ENCODE measurements at regions not wholly inside any gene's neighbourhood (a gene's known extent, or its start where the extent isn't known, plus 50 kb on each side); places are given as distances from the start of the nearest gene placed in this dataset.

DNA sequence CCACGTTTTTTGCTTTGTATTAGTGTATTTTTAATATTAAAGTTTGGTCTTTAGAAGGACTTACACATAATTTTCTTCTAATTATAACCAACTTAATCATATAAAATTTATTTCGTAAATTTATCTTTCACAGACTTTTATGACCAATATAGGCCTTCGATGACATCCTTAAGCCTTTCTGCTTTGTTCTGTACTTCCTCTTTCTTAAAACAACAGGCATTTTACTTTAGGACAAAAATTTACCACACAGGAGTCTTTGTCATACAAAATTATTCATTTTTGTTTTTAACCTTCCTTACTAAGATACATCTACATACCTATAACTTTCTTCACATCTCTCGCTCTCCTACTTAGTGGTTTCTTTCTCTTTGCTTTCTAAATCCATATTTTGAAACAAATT is 56.3 kb downstream of the RGS12 start:
- TF ChIP-seq, protein P1, sequence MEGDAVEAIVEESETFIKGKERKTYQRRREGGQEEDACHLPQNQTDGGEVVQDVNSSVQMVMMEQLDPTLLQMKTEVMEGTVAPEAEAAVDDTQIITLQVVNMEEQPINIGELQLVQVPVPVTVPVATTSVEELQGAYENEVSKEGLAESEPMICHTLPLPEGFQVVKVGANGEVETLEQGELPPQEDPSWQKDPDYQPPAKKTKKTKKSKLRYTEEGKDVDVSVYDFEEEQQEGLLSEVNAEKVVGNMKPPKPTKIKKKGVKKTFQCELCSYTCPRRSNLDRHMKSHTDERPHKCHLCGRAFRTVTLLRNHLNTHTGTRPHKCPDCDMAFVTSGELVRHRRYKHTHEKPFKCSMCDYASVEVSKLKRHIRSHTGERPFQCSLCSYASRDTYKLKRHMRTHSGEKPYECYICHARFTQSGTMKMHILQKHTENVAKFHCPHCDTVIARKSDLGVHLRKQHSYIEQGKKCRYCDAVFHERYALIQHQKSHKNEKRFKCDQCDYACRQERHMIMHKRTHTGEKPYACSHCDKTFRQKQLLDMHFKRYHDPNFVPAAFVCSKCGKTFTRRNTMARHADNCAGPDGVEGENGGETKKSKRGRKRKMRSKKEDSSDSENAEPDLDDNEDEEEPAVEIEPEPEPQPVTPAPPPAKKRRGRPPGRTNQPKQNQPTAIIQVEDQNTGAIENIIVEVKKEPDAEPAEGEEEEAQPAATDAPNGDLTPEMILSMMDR (IDR thresholded peaks at IDR 0.05) = no peak
- no peak for TF ChIP-seq ZFX (IDR thresholded peaks at IDR 0.05; ENCODE audit: borderline replicate concordance)
- H3K27ac ChIP-seq = no peak overlapping the region

DNA sequence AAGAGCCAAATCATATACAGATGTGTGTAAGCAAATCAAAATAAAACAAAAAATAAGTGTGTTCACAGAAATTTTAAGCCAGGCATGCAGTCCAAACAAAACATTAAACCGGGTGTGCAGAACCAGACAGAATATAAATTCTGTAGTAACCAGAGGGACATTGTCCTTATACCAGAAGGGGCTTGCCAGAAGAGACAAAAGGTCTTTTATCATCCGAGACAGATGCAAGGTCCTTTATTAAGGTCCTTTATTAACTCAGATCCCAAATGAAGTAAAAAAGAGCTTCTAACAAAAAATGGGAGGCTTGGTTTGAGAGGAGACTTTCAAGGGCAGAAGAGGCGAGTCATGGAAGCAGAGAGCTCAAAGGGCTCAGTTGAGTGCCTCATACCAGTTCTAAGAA is 59.2 kb downstream of the RGS12 start:
- TF ChIP-seq ZFX (IDR thresholded peaks at IDR 0.05; ENCODE audit: borderline replicate concordance) = no peak
- TF ChIP-seq, protein P1 (IDR thresholded peaks at IDR 0.05) = no peak
- no peak overlapping the region for H3K27ac ChIP-seq

DNA sequence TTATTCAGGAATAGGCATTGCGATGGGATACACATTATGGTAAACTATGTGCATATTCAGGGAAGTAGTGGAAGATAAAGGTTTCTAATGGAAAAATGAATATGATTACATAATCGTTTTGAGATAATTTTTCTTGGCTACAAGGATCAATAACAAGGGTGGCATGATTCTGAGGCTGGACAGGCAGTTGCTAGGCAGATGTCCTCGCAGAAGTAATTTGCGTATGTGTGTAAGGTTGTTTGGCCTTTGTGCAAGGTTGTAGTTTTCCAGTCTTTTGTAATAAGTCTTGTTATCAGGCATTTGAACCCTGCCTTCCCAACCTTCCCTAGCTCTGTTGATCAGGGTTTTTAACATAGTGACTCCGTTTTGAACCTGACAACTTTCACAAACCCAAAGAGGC is 59.7 kb downstream of the RGS12 start:
- H3K27ac ChIP-seq = no peak overlapping the region
- TF ChIP-seq, protein P1 (IDR thresholded peaks at IDR 0.05) = no peak
- no peak for TF ChIP-seq ZFX (IDR thresholded peaks at IDR 0.05; ENCODE audit: borderline replicate concordance)

DNA sequence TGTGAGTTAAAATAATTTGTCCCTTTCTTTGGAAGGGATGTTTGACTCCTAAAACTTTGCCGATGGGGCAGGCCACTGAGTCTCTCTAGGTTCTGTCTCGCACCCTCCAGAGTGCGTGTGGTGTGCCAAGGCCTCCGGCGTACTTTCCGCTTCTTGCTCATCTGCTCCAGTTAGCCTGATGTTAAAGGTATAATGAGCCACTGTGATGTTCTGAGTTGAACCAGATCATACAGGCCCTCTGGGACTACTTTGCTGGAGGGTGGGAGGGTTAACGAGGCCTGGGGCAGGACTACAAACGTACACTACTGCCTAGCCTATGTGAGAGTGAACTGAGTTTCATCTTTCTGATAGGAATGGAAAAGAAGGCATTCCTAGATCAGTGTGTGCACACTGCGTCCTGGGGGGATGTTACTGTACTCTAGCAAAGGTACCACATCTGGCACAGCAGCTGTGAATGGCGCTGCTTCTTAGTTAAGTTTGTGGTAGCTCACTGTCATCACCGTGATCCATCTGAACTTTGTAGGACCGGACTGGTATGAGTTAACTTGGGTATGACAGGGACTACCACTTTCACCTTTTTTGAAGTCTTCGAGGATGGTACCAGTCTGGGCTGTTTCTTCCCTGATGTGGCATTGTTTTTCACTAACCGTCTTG is 60.2 kb downstream of the RGS12 start:
- TF ChIP-seq, protein P1 (IDR thresholded peaks at IDR 0.05) = no peak
- no peak for TF ChIP-seq ZFX (IDR thresholded peaks at IDR 0.05; ENCODE audit: borderline replicate concordance)
- no peak overlapping the region for H3K27ac ChIP-seq

DNA sequence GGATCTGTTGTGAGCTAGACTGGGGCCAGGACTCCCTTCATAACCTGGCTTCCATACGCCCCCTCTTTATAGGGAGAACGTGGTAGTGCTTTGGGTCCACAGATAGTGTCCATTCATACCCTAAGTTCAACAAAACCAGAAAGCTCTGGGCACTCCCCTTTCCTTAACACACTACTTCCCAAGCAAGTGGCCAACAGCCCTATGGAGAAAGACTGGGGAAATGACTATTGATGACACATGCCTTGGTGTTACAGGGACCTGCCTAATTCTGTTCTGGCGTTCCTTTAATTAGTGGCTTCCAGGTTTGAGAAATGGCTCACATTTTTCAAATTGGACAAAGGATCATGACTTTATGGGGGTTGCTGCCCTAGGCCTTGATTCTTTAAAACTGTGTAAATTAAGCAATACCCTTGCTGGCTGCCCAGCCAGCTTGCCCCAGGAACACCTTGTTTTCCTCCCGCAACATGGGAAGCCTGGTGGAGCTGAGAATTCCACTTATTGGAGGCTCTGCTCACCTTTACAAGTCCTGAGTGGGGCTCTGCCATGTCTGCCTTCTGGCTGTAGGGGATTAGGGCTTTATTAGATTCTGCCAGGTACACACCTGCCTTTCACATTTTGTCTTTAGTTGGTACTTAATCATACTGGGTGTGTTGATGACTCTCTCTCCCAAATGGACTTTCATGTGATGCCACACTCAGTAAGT is 61.1 kb downstream of the RGS12 start:
- no peak overlapping the region for H3K27ac ChIP-seq
- TF ChIP-seq, protein P1 (IDR thresholded peaks at IDR 0.05) = no peak
- TF ChIP-seq ZFX (IDR thresholded peaks at IDR 0.05; ENCODE audit: borderline replicate concordance) = no peak

DNA sequence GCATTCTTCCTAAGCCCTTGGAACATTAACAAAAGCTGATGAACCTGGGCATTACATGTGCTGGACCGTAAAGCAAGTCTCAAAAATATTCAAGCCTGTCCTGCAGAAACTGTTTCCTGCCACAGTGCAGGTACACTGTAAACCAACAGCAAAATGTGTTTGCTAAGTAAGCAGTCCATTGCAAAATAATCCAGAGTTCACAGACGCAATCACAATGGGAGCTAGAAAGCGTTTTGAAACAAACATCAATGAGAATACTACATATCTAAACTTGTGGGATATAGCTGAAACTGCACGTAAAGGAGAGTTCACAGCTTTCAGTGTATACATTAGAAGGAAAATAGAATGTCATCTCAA is 61.6 kb downstream of the RGS12 start:
- TF ChIP-seq ZFX (IDR thresholded peaks at IDR 0.05; ENCODE audit: borderline replicate concordance) = no peak
- TF ChIP-seq, protein P1 (IDR thresholded peaks at IDR 0.05) = no peak
- H3K27ac ChIP-seq = no peak overlapping the region

DNA sequence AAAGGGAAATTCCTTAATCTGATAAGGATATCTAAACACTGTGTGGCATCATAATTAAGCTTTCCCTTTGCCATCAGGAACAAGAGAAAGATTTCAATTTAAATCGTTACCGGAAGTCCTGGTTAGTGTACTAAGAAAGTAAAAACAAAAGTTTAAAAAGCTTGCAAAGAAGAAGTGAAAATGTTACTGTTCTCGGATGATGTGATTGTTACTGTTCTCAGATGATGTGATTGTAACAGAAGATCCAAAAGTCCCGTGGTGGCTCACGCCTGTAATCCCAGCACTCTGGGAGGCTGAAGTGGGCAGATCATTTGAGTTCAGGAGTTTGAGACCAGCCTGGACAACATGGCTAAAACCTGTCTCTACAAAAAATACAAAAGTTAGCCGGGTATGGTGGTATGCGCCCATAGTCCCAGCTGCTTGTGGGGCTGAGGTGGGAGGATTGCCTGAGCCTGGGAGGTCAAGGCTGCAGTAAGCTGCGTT is 62.5 kb downstream of the RGS12 start:
- no peak for TF ChIP-seq ZFX (IDR thresholded peaks at IDR 0.05; ENCODE audit: borderline replicate concordance)
- TF ChIP-seq, protein P1 (IDR thresholded peaks at IDR 0.05) = no peak
- no peak overlapping the region for H3K27ac ChIP-seq

Measured in 22Rv1 (cell line).